Suprapubic skin (tissue), 4 donors: ENCODE measurements at regions not wholly inside any gene's neighbourhood (a gene's known extent, or its start where the extent isn't known, plus 50 kb on each side); places are given as distances from the start of the nearest gene placed in this dataset.

Experiments
- DNase-seq, 2 donors: peaks; one replicate each; pipeline ENCODE4 v3.0.0-alpha.2; 2019; ENCODE audit warnings: low spot score in 2 of 2
- H3K27ac ChIP-seq: fragments of 200-600 bp; sonication (generic); one replicate; pipeline ENCODE4 v1.5.1; 2019
- H3K27me3 ChIP-seq: fragments of 200-600 bp; sonication (generic); one replicate; pipeline ENCODE4 v1.5.1; 2019
- H3K36me3 ChIP-seq: fragments of 200-600 bp; sonication (generic); one replicate; pipeline ENCODE4 v1.5.1; 2019
- H3K4me1 ChIP-seq: fragments of 200-600 bp; sonication (generic); one replicate; pipeline ENCODE4 v1.5.1; 2019
- H3K4me3 ChIP-seq: fragments of 200-600 bp; sonication (generic); one replicate; pipeline ENCODE4 v1.5.1; 2019; ENCODE audit warnings: mild to moderate bottlenecking
- H3K9me3 ChIP-seq: fragments of 200-600 bp; sonication (generic); one replicate; pipeline ENCODE4 v1.5.1; 2019
- EP300 ChIP-seq: sonication (generic); formaldehyde crosslinking; IDR thresholded peaks from one replicate; pipeline ENCODE4 v1.6.1; 2017; ENCODE audit warnings: antibody characterized with exemption
- POLR2A ChIP-seq, 2 donors: fragments of 450-650 bp; IDR thresholded peaks; one replicate each; pipeline ENCODE4 v1.6.1; 2017; ENCODE audit warnings: antibody characterized with exemption in 2 of 2, mild to moderate bottlenecking in 2 of 2, moderate library complexity in 2 of 2
- POLR2AphosphoS5 ChIP-seq, 3 donors: sonication (generic); formaldehyde crosslinking; IDR thresholded peaks; one replicate each; pipeline ENCODE4 v1.6.1; 2017; ENCODE audit warnings: antibody characterized with exemption in 3 of 3
- WGBS: methylation state at CpG from one replicate; pipeline ENCODE4 v1.1.5; 2018; 5-methylcytosine and 5-hydroxymethylcytosine counted together
- TF ChIP-seq, protein P1 (sequence below), 2 donors: fragments of 200-600 bp in 1 of 2; fragments of 450-650 bp in 1 of 2; sonication (generic) in 1 of 2; IDR thresholded peaks; one replicate each; pipeline ENCODE4 v1.5.1; 2016 to 2019; ENCODE audit warnings: antibody characterized with exemption in 2 of 2, mild to moderate bottlenecking in 1 of 2, moderate library complexity in 1 of 2

DNA sequence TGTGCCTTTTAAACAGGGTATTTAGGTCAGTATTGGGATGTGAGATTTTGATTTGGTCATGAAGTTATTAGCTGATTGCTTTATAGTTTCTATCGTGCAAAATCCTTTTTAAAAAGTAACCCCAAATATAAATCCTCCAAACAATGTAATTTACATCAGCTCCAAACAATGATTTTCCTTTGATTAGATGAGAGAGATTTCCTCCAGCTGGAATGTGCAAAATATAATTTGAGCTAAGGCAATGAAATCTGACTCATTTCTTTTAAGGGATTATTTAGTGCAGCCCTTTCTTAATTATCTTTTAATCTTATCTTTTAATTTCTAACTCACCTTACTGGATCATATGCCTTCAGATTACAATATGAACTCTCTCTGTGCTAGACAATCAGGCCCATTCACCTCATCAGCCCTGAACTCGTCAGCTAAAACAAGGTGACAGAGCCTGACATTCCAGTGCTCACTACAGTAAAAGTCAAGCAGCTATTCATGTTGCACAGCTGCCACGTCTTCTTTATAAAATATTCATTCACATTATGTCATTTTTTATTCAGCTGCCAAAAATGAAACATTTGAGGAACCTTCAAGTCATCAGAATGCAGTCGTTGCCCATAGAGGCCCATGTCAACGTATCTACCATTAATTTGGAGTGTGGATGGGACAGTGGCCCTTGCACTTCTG lies 440.1 kb downstream of the CBLN4 start:
- no peaks in the 10 kb centered on the region for H3K9me3 ChIP-seq
- H3K27me3 ChIP-seq, result no peaks in the 10 kb centered on the region
- H3K4me1 ChIP-seq, result no peaks in the 10 kb centered on the region
- H3K27ac ChIP-seq, result no peak overlapping the region
- no peaks in the 10 kb centered on the region for H3K36me3 ChIP-seq
- WGBS, result 39% methylated on average over 5 of the region's 5 CpGs
- TF ChIP-seq POLR2A (IDR thresholded peaks at IDR 0.05) (no peak), EP300 (no peak), POLR2AphosphoS5 (IDR thresholded peaks at IDR 0.05) (no peak)
- TF ChIP-seq, protein P1, sequence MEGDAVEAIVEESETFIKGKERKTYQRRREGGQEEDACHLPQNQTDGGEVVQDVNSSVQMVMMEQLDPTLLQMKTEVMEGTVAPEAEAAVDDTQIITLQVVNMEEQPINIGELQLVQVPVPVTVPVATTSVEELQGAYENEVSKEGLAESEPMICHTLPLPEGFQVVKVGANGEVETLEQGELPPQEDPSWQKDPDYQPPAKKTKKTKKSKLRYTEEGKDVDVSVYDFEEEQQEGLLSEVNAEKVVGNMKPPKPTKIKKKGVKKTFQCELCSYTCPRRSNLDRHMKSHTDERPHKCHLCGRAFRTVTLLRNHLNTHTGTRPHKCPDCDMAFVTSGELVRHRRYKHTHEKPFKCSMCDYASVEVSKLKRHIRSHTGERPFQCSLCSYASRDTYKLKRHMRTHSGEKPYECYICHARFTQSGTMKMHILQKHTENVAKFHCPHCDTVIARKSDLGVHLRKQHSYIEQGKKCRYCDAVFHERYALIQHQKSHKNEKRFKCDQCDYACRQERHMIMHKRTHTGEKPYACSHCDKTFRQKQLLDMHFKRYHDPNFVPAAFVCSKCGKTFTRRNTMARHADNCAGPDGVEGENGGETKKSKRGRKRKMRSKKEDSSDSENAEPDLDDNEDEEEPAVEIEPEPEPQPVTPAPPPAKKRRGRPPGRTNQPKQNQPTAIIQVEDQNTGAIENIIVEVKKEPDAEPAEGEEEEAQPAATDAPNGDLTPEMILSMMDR (IDR thresholded peaks at IDR 0.05), result no peak
- no peak overlapping the region for H3K4me3 ChIP-seq
- no peak for DNase-seq

DNA sequence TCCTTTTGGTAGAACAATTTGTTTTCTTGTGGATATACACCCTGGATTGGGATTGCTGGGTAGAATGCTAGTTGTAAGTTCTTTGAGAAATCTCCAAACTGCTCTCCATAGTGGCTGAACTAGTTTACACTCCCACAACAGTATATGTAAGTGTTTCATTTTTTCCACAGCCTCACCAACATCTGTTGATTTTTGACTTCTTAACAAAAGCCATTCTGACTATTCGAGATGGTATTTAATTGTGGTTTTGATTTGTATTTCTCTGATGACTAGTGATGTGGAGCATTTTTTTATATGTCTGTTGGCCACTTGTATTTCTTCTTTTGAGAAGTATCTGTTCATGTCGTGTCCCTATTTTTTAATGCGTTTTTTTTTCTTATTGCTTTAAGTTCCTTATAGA lies 444.1 kb downstream of the CBLN4 start:
- Histone ChIP-seq H3K4me3 (no peak overlapping the region), H3K4me1 (no peaks in the 10 kb centered on the region), H3K36me3 (no peaks in the 10 kb centered on the region), H3K9me3 (no peaks in the 10 kb centered on the region), H3K27me3 (no peaks in the 10 kb centered on the region), H3K27ac (no peak overlapping the region)
- DNase-seq, result no peak
- WGBS, result 51% methylated on average over 3 of the region's 3 CpGs
- TF ChIP-seq POLR2A (IDR thresholded peaks at IDR 0.05) (no peak), EP300 (no peak), POLR2AphosphoS5 (IDR thresholded peaks at IDR 0.05) (no peak)
- TF ChIP-seq, protein P1 (IDR thresholded peaks at IDR 0.05), result no peak

DNA sequence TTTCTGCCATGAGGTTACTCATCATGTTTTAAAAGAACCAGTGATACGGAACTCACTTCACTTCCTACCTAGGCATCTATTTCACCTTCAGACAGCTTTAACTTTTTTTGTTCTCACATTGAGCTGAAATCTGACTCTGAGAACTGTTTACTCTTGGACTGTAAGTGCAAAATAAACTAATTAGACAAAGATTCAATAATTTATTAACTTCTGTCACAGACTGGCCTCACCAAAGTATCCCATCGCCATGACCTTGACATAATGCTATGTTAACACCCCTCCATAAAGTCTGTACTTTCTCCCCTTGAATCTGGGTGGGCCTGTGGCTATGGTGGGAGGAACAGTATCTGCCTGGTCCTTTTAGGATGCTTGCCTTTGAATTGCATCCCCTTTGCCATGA lies 448.1 kb downstream of the CBLN4 start:
- H3K9me3 ChIP-seq, result no peaks in the 10 kb centered on the region
- no peak for DNase-seq
- H3K4me1 ChIP-seq, result no peaks in the 10 kb centered on the region
- no peak overlapping the region for H3K27ac ChIP-seq
- TF ChIP-seq POLR2A (IDR thresholded peaks at IDR 0.05) (no peak), POLR2AphosphoS5 (IDR thresholded peaks at IDR 0.05) (no peak), EP300 (no peak)
- TF ChIP-seq, protein P1 (IDR thresholded peaks at IDR 0.05), result no peak
- no peaks in the 10 kb centered on the region for H3K27me3 ChIP-seq
- 91% methylated on average over 2 of the region's 2 CpGs for WGBS
- H3K4me3 ChIP-seq, result no peak overlapping the region
- no peaks in the 10 kb centered on the region for H3K36me3 ChIP-seq

DNA sequence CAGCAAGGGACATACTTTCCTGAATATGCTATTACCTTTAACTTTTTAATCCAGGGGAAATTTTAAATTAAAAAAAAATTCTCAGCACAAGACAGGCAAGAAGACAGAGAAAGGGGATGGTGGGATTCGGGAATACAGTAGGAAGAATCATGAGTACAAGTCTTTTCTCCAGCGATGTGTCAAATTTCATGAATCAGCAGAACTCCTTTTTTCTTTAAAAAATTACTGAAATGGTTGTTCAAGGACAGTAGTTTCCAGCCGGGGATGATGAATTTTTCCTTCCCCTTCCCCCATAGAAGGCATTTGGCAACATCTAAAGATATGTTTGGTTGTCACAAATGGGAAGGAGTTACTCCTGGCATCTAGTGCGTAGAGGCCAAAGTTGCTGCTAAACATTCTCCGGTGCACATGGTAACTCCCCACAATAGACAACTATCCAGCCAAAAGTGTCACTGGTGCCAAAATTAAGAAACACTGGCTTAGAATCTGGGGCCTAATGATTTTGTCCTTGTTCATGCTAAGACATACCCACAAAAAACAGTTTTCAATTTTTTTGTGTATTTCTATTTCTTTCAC lies 450.2 kb downstream of the CBLN4 start:
- no peaks in the 10 kb centered on the region for H3K9me3 ChIP-seq
- H3K36me3 ChIP-seq, result no peaks in the 10 kb centered on the region
- no peak overlapping the region for H3K4me3 ChIP-seq
- no peaks in the 10 kb centered on the region for H3K27me3 ChIP-seq
- 67% methylated on average over 5 of the region's 5 CpGs for WGBS
- TF ChIP-seq, protein P1 (IDR thresholded peaks at IDR 0.05), result no peak
- TF ChIP-seq POLR2AphosphoS5 (IDR thresholded peaks at IDR 0.05) (no peak), POLR2A (IDR thresholded peaks at IDR 0.05) (no peak), EP300 (no peak)
- H3K27ac ChIP-seq, result no peak overlapping the region
- DNase-seq, result no peak
- H3K4me1 ChIP-seq, result no peaks in the 10 kb centered on the region

DNA sequence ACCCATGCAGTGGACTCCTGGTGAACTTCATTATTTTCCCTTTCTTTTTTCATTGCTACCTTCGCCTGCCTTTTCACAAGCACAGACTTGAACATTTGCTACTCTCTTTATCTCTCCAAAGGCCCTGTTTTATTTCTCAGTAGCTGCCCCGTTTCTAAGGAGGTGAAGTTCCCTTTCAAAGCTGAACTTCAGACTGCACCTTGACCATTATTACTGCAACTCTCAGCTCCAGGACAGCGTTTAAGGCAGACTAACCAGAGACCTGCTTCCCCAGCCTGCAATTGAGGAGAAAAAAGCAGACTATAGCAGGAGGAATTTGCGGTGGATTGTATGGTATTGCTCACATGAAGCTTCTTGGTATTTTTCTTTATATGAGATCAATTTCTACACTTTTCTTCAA lies 460.7 kb downstream of the CBLN4 start:
- H3K36me3 ChIP-seq, result no peaks in the 10 kb centered on the region
- no peaks in the 10 kb centered on the region for H3K9me3 ChIP-seq
- DNase-seq, result no peak
- H3K27me3 ChIP-seq, result no peaks in the 10 kb centered on the region
- 66% methylated on average over 4 of the region's 4 CpGs for WGBS
- no peak overlapping the region for H3K4me3 ChIP-seq
- H3K4me1 ChIP-seq, result no peaks in the 10 kb centered on the region
- no peak overlapping the region for H3K27ac ChIP-seq
- TF ChIP-seq EP300 (no peak), POLR2AphosphoS5 (IDR thresholded peaks at IDR 0.05) (no peak), POLR2A (IDR thresholded peaks at IDR 0.05) (no peak)
- TF ChIP-seq, protein P1 (IDR thresholded peaks at IDR 0.05), result no peak
